ENCODE measurements at regions not wholly inside any gene's neighbourhood (a gene's known extent, or its start where the extent isn't known, plus 50 kb on each side); places are given as distances from the start of the nearest gene placed in this dataset.

DNA sequence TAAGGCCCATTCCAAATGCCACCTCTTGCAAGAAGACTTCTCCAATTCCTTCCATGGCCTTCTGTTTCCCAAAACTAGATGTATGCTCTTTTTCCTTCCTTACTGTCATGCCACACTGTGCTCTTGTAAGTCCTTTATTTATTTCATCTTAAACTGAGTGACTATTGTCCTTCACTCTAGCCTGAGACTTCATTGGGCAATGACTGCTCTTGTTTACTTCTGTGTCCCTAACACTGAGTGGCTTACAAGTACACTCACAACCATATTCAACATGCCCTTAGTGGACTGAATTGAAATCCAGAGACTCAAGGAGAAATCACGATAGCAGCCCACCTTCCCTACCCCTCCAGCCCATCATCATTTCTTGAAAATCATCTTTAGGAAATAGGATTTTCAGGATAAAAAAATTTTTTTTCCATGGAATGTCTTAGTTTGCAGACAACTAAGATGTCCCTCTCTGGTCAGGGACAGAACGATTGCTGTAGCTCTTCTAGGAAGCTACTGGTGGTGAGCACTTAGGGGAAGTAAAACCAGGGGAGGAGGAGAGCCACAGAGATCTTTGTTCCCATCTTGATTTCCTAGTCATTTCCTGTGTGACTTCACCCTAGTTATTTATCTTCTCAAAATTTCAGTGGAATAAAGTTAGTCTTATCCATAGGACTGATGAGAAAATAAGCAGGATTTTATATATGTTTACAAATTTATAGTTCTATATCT lies 80.7 kb downstream of the CYRIA start:
- no peaks in the 10 kb centered on the region for H3K9me3 ChIP-seq (ENCODE audit: insufficient read depth in 2 of 2, low read depth in 1 of 2, low read length in 1 of 2)
- H3K18ac ChIP-seq (ENCODE audit: extremely low read depth, low read length) = no peak overlapping the region
- no peak overlapping the region for H2AFZ ChIP-seq (ENCODE audit: low read length)
- no peak overlapping the region for H3K27ac ChIP-seq (ENCODE audit: low read depth, low read length)
- H4K20me1 ChIP-seq (replicated peaks in 1 of 2; ENCODE audit: control insufficient read depth in 1 of 2, insufficient read depth in 2 of 2, low read length in 2 of 2) = no peaks in the 10 kb centered on the region
- H2BK12ac ChIP-seq (ENCODE audit: low read depth, low read length) = no peak overlapping the region
- H3K4me1 ChIP-seq (replicated peaks in 1 of 4; ENCODE audit: control insufficient read depth in 3 of 4, insufficient read depth in 4 of 4, low read length in 3 of 4) = peaks cover 2 to 5% (median 5%) of the 10 kb centered on the region in 4 experiments; a peak in 4 of 7 replicates
- no peaks in the 10 kb centered on the region for H3K23me2 ChIP-seq (ENCODE audit: low read depth, low read length)
- H3K14ac ChIP-seq (ENCODE audit: insufficient read length) = no peak overlapping the region
- POLR2A ChIA-PET (ENCODE audit: partially characterized antibody) = no interaction called here
- CTCF ChIA-PET (ENCODE audit: partially characterized antibody) = interaction anchor here (1.0 to 2.2 kb wide), 2 partner anchors 12 to 31 kb away, joined by 3 to 9 read pairs; no protein-coding TSS in a partner anchor
- H3K27me3 ChIP-seq (replicated peaks in 1 of 4; ENCODE audit: control insufficient read depth in 3 of 4, extremely low read depth in 1 of 4, insufficient read depth in 3 of 4, low read length in 3 of 4) = no peaks in the 10 kb centered on the region
- DNase-seq (ENCODE audit: low read depth in 1 of 2, low spot score in 2 of 2) = no peak
- no peaks in the 10 kb centered on the region for H3K36me3 ChIP-seq (ENCODE audit: control insufficient read depth in 2 of 4, insufficient read depth in 4 of 4, low read length in 3 of 4)
- no peak overlapping the region for H4K5ac ChIP-seq (ENCODE audit: insufficient read length, low read depth, low read length)
- FAIRE-seq = no peak
- no peak overlapping the region for H2AK5ac ChIP-seq (ENCODE audit: low read depth, low read length)
- H2BK5ac ChIP-seq (ENCODE audit: low read depth, low read length) = no peak overlapping the region
- no peak overlapping the region for H4K8ac ChIP-seq (ENCODE audit: extremely low read depth, insufficient read depth, low read length)
- 96% methylated on average over 2 of the region's 2 CpGs; no CpG with 5 or more reads in 1 of the 2 experiments for WGBS, 2 experiments (ENCODE audit: extremely low coverage in 1 of 2, insufficient coverage in 1 of 2, insufficient read length in 1 of 2, insufficient replicate concordance in 2 of 2, low coverage in 1 of 2, low lambda C conversion rate in 2 of 2, missing lambda C conversion rate in 1 of 2)
- H3K4me2 ChIP-seq (ENCODE audit: insufficient read depth in 1 of 2, low read depth in 2 of 2, low read length in 2 of 2) = no peak overlapping the region
- H3K79me1 ChIP-seq (ENCODE audit: low read depth, low read length) = no peaks in the 10 kb centered on the region
- H3K79me2 ChIP-seq (ENCODE audit: control insufficient read depth in 1 of 2, insufficient read depth in 2 of 2, low read length in 2 of 2) = no peaks in the 10 kb centered on the region
- H3K4ac ChIP-seq (replicated peaks; ENCODE audit: insufficient read length, low read depth, low read length) = no peak overlapping the region
- H2BK15ac ChIP-seq (ENCODE audit: low read length) = no peak overlapping the region; the same call in 1 of the 2 replicates
- H4K91ac ChIP-seq (replicated peaks; ENCODE audit: insufficient read length, low read length) = no peak overlapping the region
- no peak overlapping the region for H3K9ac ChIP-seq (replicated peaks in 1 of 4; ENCODE audit: extremely low read depth in 1 of 4, low read depth in 3 of 4, low read length in 3 of 4)
- no peak overlapping the region for H3K4me3 ChIP-seq (ENCODE audit: extremely low read depth in 1 of 4, insufficient read depth in 2 of 4, low read depth in 3 of 4, low read length in 4 of 4)
- no peak overlapping the region for H2BK120ac ChIP-seq (replicated peaks; ENCODE audit: low read depth, low read length)
- no peak overlapping the region for H3K56ac ChIP-seq (replicated peaks; ENCODE audit: insufficient read length, low read depth, low read length)
- no peak overlapping the region for H2BK20ac ChIP-seq (ENCODE audit: low read length)
- no peak overlapping the region for H3K23ac ChIP-seq (ENCODE audit: insufficient read length)
- TF ChIP-seq TBP (IDR thresholded peaks at IDR 0.05; ENCODE audit: low read depth, low read length) (no peak), JUND (IDR thresholded peaks at IDR 0.05; ENCODE audit: low read length) (no peak), E2F6 (IDR thresholded peaks at IDR 0.05) (no peak), EZH2 (IDR thresholded peaks at IDR 0.05; ENCODE audit: low read depth, low read length, severe bottlenecking) (no peak), ASH2L (IDR thresholded peaks at IDR 0.05; ENCODE audit: low read length) (no peak), RFX5 (IDR thresholded peaks at IDR 0.05; ENCODE audit: borderline replicate concordance, low read depth, low read length) (no peak)

Measured in H1 (cell line).